ENCODE measurements at regions not wholly inside any gene's neighbourhood (a gene's known extent, or its start where the extent isn't known, plus 50 kb on each side); places are given as distances from the start of the nearest gene placed in this dataset.
"Not testable (repeated sequence)": the region's sequence is repeated elsewhere in the genome, so short reads cannot be mapped to it uniquely, and the experiment has no call there.

GRCh38 chr10:45199205-45199740 lies 116.1 kb downstream of the OR13A1 start:
- no peak for DNase-seq

- no peak for DNase-seq
These were observed 114.1 kb downstream of the OR13A1 start for GRCh38 chr10:45201271-45201670.

- no peak for DNase-seq
These were observed 113.2 kb downstream of the OR13A1 start for GRCh38 chr10:45202242-45202641.

- DNase-seq = no peak
These were observed 110.2 kb downstream of the OR13A1 start for GRCh38 chr10:45204954-45205775.

GRCh38 chr10:45209888-45210287 lies 105.5 kb downstream of the OR13A1 start:
- no peak for DNase-seq

GRCh38 chr10:45211576-45211975 lies 103.8 kb downstream of the OR13A1 start:
- DNase-seq = no peak

- no peak for DNase-seq
These were observed 96.0 kb downstream of the OR13A1 start for GRCh38 chr10:45219416-45219815.

GRCh38 chr10:45220931-45221330 lies 94.5 kb downstream of the OR13A1 start:
- no peak for DNase-seq

GRCh38 chr10:45224219-45224841 lies 91.1 kb downstream of the OR13A1 start:
- DNase-seq = no peak

GRCh38 chr10:45227042-45227441 lies 88.4 kb downstream of the OR13A1 start:
- DNase-seq = no peak

- no peak for DNase-seq
These were observed 88.0 kb downstream of the OR13A1 start for GRCh38 chr10:45227456-45227855.

GRCh38 chr10:45229823-45230222 lies 85.6 kb downstream of the OR13A1 start:
- no peak for DNase-seq

- peak; percentile 53 to 63 for DNase-seq
These were observed 80.1 kb downstream of the OR13A1 start for GRCh38 chr10:45235260-45235769.

GRCh38 chr10:45235798-45236220 lies 79.6 kb downstream of the OR13A1 start:
- no peak for DNase-seq

- no peak for DNase-seq
These were observed 76.5 kb downstream of the OR13A1 start for GRCh38 chr10:45238896-45239295.

GRCh38 chr10:45239642-45240041 lies 75.8 kb downstream of the OR13A1 start:
- no peak for DNase-seq

GRCh38 chr10:45241865-45242520 lies 73.4 kb downstream of the OR13A1 start:
- no peak for DNase-seq

- DNase-seq = no peak
These were observed 72.1 kb downstream of the OR13A1 start for GRCh38 chr10:45243261-45243660.

- no peak for DNase-seq
These were observed 68.9 kb downstream of the OR13A1 start for GRCh38 chr10:45246522-45246921.

GRCh38 chr10:45249978-45250693 lies 65.3 kb downstream of the OR13A1 start:
- no peak for DNase-seq

GRCh38 chr10:45250694-45251075 lies 64.7 kb downstream of the OR13A1 start:
- not testable (repeated sequence) for DNase-seq
